Hematopoietic multipotent progenitor cell treated with erythropoietin and hydrocortisone succinate and interleukin-3 and kit ligand, for 6 days (in vitro differentiated cells): ENCODE measurements at regions not wholly inside any gene's neighbourhood (a gene's known extent, or its start where the extent isn't known, plus 50 kb on each side); places are given as distances from the start of the nearest gene placed in this dataset.
"Not testable (repeated sequence)": the region's sequence is repeated elsewhere in the genome, so short reads cannot be mapped to it uniquely, and the experiment has no call there.

Experiments
- DNase-seq: peaks from one replicate; pipeline ENCODE4 v3.0.0-alpha.2; 2015

DNA sequence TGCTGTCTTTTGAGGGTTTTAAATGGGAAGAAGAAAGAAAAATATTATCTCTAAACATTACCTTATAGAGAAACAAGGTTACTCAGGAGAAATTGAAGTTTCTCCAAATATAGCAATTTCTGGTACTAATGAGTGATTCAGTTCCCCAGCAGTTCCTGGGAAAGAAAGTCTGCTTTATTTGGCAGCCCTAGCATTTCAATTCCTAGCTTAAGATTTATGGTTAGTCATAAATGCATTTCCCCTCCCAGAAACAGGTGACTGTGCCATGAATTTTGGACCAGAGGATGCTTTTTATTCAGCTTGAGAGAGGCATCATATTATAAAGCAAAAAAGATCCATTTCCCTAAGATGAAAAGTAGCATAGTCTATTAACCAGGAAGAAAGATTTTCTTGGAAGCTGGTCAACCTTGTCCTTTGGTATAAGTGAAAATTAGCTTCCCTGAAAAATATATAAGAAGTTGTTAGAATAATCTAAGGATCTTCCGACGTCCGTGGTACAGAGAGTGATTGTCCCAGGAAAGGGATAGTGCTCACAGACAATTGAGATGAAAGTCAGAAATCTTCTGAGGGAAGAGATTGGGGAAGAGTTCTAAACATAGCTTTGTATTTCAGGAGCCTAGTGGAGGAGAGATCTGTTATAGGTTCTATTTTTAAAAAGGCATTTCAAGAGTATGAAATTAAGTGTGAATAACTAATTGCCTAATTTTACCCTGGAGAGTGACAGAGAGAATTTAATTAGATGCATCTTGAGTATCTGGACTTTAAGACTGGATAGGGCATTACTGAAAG lies 164.9 kb downstream of the ESM1 start:
- no peak for DNase-seq

GRCh38 chr5:54807421-54807820 lies 178.0 kb downstream of the ESM1 start:
- DNase-seq: no peak

- DNase-seq: no peak
Observed at GRCh38 chr5:54804521-54804920, 180.9 kb downstream of the ESM1 start.

- no peak for DNase-seq
Observed at GRCh38 chr5:54804086-54804485, 181.3 kb downstream of the ESM1 start.

GRCh38 chr5:54803471-54804011 lies 181.9 kb downstream of the ESM1 start:
- DNase-seq: no peak

GRCh38 chr5:54799645-54800044 lies 185.7 kb downstream of the ESM1 start:
- no peak for DNase-seq

- DNase-seq: no peak
Observed at GRCh38 chr5:54795777-54796176, 189.6 kb downstream of the ESM1 start.

- peak; percentile 5 for DNase-seq
Observed at GRCh38 chr5:54795284-54795683, 190.1 kb downstream of the ESM1 start.

- DNase-seq: peak; percentile 34
Observed at GRCh38 chr5:54794135-54794975, 191.0 kb downstream of the ESM1 start.

DNA sequence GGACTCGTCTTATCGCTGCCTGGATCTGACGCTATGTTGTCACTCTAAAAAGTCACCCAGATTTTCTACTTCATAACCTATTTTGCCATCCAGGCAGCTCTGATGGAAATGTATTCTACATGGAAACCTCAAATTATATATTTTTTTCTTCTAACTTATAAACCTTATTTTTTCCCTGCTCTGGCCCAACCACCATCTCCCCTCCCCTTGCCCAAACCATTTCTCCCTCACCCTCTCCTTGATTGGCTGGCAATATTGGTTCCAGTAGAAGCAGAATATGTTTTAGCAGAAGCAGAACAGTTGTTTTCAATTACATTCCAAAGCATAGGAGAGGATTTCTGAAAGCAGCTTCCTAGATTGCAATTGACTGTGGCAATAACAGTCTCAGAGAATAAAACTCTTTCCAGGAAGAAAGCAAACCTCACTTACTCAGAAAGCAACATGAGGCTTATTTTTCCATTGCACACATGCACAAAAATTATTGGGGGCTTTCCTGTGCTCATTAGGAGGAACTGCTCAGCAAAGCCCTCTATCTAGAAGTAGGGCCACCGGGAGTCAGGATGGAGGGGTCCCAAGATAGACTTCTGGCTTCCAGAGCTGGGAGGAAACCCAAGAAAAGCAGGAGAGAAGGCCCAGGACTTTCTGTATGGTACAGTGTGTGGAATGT lies 191.8 kb downstream of the ESM1 start:
- no peak for DNase-seq

GRCh38 chr5:54792611-54793404 lies 192.6 kb downstream of the ESM1 start:
- no peak for DNase-seq

GRCh38 chr5:54787910-54788309 lies 197.5 kb downstream of the ESM1 start:
- not testable (repeated sequence) for DNase-seq

DNA sequence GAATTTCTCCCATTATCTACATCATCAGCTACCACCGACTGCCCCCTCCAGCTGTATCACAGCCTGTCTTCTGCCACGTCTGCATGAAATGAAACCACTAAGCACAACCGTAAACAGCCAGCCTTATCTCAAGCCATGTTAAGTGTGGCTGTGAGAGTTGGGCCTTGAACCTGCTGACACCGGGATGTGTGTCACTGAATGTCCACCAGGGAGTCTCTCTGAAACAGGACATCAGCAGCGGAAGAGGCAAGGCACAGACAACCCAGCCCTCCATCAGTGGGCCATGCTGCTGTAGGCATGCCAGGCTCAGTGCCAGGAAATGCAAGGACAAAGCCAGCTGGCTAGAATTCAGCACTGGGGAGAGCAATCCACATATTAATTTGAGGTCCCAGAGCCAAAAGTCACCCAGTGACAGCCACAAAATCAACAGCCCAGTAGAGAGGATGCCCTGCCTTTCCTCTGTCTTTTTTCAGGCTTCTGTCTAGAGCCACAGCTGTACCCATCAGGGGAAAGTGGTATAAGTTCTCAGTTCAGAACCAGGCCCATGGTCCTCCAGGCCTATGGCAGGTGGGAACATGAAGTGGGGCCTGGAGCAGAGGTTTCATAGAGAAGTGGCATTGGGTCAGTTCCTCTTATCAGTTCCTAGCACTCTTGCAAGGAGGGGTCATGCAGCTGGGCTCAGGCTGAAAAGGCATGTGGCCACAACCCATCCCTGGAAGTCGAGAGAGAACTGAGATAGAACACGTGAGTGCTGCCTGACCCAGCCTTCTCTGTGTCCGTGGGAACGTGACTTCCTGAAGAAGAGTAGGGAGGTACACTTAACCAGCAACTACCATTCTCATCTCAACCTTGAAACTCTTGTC lies 199.4 kb downstream of the ESM1 start:
- peak; percentile 76 for DNase-seq

GRCh38 chr5:54778783-54779182 lies 206.6 kb downstream of the ESM1 start:
- no peak for DNase-seq

DNA sequence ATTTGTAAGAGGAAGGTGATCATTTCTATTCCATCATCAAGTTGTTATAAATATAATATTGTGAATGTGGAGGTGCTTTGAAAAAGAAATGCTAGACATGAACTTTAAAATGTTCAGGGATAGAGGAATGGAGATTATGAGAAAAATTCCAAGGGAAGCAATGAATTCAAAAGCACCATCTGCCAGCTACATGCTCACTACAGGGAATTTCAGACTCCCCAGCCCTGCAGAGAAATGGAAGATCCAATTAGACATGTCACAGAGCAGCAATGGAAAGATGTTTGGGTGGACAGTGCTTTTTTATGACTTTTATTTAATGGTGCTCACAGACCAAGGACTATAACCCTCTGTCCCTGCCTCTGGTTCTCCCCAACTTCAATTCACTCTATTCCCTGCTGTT lies 209.7 kb downstream of the ESM1 start:
- no peak for DNase-seq

- DNase-seq: peak; percentile 18
Observed at GRCh38 chr5:54774281-54775170, 210.9 kb downstream of the ESM1 start.

GRCh38 chr5:54772684-54773083 lies 212.7 kb downstream of the ESM1 start:
- no peak for DNase-seq

DNA sequence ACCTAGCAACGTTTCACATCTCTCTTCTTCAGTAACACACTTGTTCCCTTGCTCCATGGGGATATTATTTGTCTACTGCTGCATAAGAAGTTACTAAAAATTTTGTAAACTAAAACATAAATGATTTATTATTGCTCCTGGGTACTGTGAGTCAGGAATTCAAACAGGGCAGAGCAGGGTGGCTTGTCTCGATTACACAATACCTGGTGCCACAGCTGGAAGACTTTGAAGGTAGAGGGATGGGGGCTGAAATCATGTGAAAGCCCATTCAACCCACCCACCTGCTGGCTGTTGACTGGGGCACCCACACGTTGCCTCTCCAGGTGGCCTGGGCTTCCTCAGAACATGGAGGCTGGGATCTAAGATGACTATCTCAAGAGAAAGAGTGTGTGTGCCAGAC lies 213.2 kb downstream of the ESM1 start:
- no peak for DNase-seq

- DNase-seq: no peak
Observed at GRCh38 chr5:54769746-54770145, 215.6 kb downstream of the ESM1 start.

- no peak for DNase-seq
Observed at GRCh38 chr5:54769072-54769471, 216.3 kb downstream of the ESM1 start.
